PC-9 (cell line): ENCODE measurements at regions not wholly inside any gene's neighbourhood (a gene's known extent, or its start where the extent isn't known, plus 50 kb on each side); places are given as distances from the start of the nearest gene placed in this dataset.

Source experiments
- CTCF ChIP-seq: fragments of 200-600 bp; sonication (generic); conservative IDR thresholded peaks from 2 replicates; pipeline ENCODE4 v1.6.1; 2017; ENCODE audit warnings: mixed run types, antibody characterized with exemption, mild to moderate bottlenecking, moderate library complexity
- EZH2 ChIP-seq: fragments of 200-600 bp; sonication (generic); IDR thresholded peaks from 2 replicates; pipeline ENCODE4 v1.8.0; 2017; ENCODE audit warnings: antibody characterized with exemption, low read depth

- TF ChIP-seq CTCF: no peak
- no peak for TF ChIP-seq EZH2
These were observed 680.3 kb downstream of the MED13L start for GRCh38 chr12:115597157-115597712.
